K562 (cell line): ENCODE measurements at regions not wholly inside any gene's neighbourhood (a gene's known extent, or its start where the extent isn't known, plus 50 kb on each side); places are given as distances from the start of the nearest gene placed in this dataset.

Source experiments
- ATAC-seq: fragments of 200-7000 bp; cut with Tn5 transposase; 3 replicates; pipeline ENCODE4 v1.9.1; 2020; ENCODE audit warnings: moderate library complexity
- BruUV-seq: library from RNA; stranded (reverse); fragments of 400-500 nt; replicated peaks from 2 replicates; lab custom pipeline; 2021; lab: Mats Ljungman, UMichigan
- CTCF ChIA-PET: fragments of 300-600 bp; formaldehyde crosslinking; extraction: SDS; loops from one replicate; lab custom pipeline; 2021; ENCODE audit warnings: low intra/inter-chr PET ratio; lab: Yijun Ruan, JAX
- POLR2A ChIA-PET: fragments of 300-600, 350-650 bp; sonication (Branson Sonifier 250); formaldehyde crosslinking; extraction: SDS; loops from one replicate; lab custom pipeline; 2021; ENCODE audit warnings: antibody characterized with exemption, inconsistent platforms; lab: Yijun Ruan, JAX
- DNase-seq, 4 experiments: peaks; one replicate each; pipeline versions ENCODE4 v3.0.0 to v3.0.0-alpha.2; 2011 to 2018; ENCODE audit warnings: low spot score in 3 of 4, mixed read lengths in 3 of 4; ENCODE audit errors: extremely low read depth in 1 of 4
- FAIRE-seq: peaks from 2 replicates; lab custom pipeline; 2011; peaks lifted over from hg19 to GRCh38; lab: Jason Lieb, UNC
- H2AFZ ChIP-seq: 2 replicates; pipeline ENCODE4 v1.6.0; 2011; ENCODE audit warnings: low read depth, low read length, control low read depth, inconsistent platforms
- H3K27ac ChIP-seq: fragments of 200-600 bp; 3 replicates; pipeline ENCODE4 v1.8.0; 2011; ENCODE audit warnings: low read depth, mild to moderate bottlenecking, control low read depth, inconsistent platforms, low read length, moderate library complexity, mixed read lengths; ENCODE audit errors: extremely low read depth
- H3K27me3 ChIP-seq, 2 experiments: fragments of 300-600 bp in 1 of 2; 2 replicates in 1 of 2; 3 replicates in 1 of 2; pipeline versions ENCODE4 v1.6.0 to v1.8.0; 2011; ENCODE audit warnings: inconsistent platforms in 2 of 2, low read length in 2 of 2, mild to moderate bottlenecking in 1 of 2, mixed read lengths in 1 of 2, moderate library complexity in 1 of 2; ENCODE audit not compliant: control insufficient read depth in 2 of 2, insufficient read depth in 2 of 2
- H3K36me3 ChIP-seq: fragments of 300-600 bp; 3 replicates; pipeline ENCODE4 v1.8.0; 2011; ENCODE audit warnings: mild to moderate bottlenecking, low read length, inconsistent platforms; ENCODE audit not compliant: control insufficient read depth, insufficient read depth
- H3K4me1 ChIP-seq, 2 experiments: fragments of 200-600 bp in 1 of 2; replicated peaks in 1 of 2; 2 replicates in 1 of 2; 3 replicates in 1 of 2; pipeline versions ENCODE4 v1.5.1 to v1.8.0; 2011; ENCODE audit warnings: inconsistent platforms in 2 of 2, low read length in 2 of 2, mild to moderate bottlenecking in 1 of 2, mixed read lengths in 1 of 2, moderate library complexity in 1 of 2; ENCODE audit not compliant: control insufficient read depth in 2 of 2, insufficient read depth in 2 of 2
- H3K4me2 ChIP-seq: 2 replicates; pipeline ENCODE4 v1.6.1; 2011; ENCODE audit warnings: low read length, control low read depth, inconsistent platforms, mixed read lengths; ENCODE audit not compliant: insufficient read depth
- H3K4me3 ChIP-seq: fragments of 200-600 bp; sonication (generic), shearing (Covaris generic); 2 replicates; pipeline ENCODE4 v1.5.1; 2016; ENCODE audit warnings: control low read depth, inconsistent platforms
- H3K79me2 ChIP-seq: fragments of 200-600 bp; 3 replicates; pipeline ENCODE4 v1.8.0; 2011; ENCODE audit warnings: low read length, inconsistent platforms; ENCODE audit not compliant: control insufficient read depth, insufficient read depth
- H3K9ac ChIP-seq, 2 experiments: 2 replicates each; pipeline versions ENCODE4 v1.6.0 to v1.6.1; 2011; ENCODE audit warnings: low read depth in 2 of 2, low read length in 2 of 2, control low read depth in 1 of 2, inconsistent platforms in 1 of 2, mild to moderate bottlenecking in 1 of 2, mixed read lengths in 1 of 2; ENCODE audit not compliant: insufficient read depth in 1 of 2
- H3K9me1 ChIP-seq: one replicate; pipeline ENCODE4 v1.6.0; 2011; ENCODE audit warnings: inconsistent platforms, mild to moderate bottlenecking, low read length, moderate library complexity; ENCODE audit not compliant: control insufficient read depth, insufficient read depth
- H3K9me3 ChIP-seq: replicated peaks from 2 replicates; pipeline ENCODE4 v1.5.1; 2011; ENCODE audit warnings: low read depth, low read length, inconsistent platforms; ENCODE audit not compliant: control insufficient read depth, insufficient read depth
- H4K20me1 ChIP-seq: replicated peaks from 2 replicates; pipeline ENCODE4 v1.6.1; 2011; ENCODE audit warnings: low read length, inconsistent platforms, mixed read lengths; ENCODE audit not compliant: control insufficient read depth, insufficient read depth
- ARID1B ChIP-seq: fragments of 450-650 bp; IDR thresholded peaks from 2 replicates; pipeline ENCODE4 v1.6.1; 2016; ENCODE audit warnings: antibody characterized with exemption, mild to moderate bottlenecking, inconsistent platforms
- CBFA2T2 ChIP-seq: fragments of 450-650 bp; conservative IDR thresholded peaks from 2 replicates; pipeline ENCODE4 v1.6.1; 2017; ENCODE audit warnings: mild to moderate bottlenecking
- CBFA2T3 ChIP-seq: fragments of 450-650 bp; IDR thresholded peaks from 2 replicates; pipeline ENCODE4 v1.6.1; 2017
- ILK ChIP-seq: fragments of 450-650 bp; IDR thresholded peaks from 2 replicates; pipeline ENCODE4 v1.6.1; 2016; ENCODE audit warnings: missing genetic modification characterization, low read depth, mild to moderate bottlenecking, missing compliant biosample characterization, moderate library complexity, borderline replicate concordance
- MEIS2 ChIP-seq: fragments of 450-650 bp; IDR thresholded peaks from 2 replicates; pipeline ENCODE4 v1.6.1; 2014; ENCODE audit warnings: mild to moderate bottlenecking; ENCODE audit not compliant: partially characterized antibody
- MTA2 ChIP-seq: fragments of 450-650 bp; IDR thresholded peaks from 2 replicates; pipeline ENCODE4 v1.6.1; 2016; ENCODE audit warnings: low read depth
- RFX7 ChIP-seq: fragments of 250-450 bp; sonication (Bioruptor Pico); IDR thresholded peaks from 2 replicates; pipeline ENCODE4 v1.5.1; 2021; ENCODE audit warnings: mild to moderate bottlenecking
- TAL1 ChIP-seq: fragments of 450-650 bp; IDR thresholded peaks from 2 replicates; pipeline ENCODE4 v1.6.1; 2016; ENCODE audit warnings: mild to moderate bottlenecking
- TCF3 ChIP-seq: sonication (generic); formaldehyde crosslinking; IDR thresholded peaks from 2 replicates; pipeline ENCODE4 v1.4.0; 2020; ENCODE audit warnings: mild to moderate bottlenecking, missing genetic modification reagents
- TEAD4 ChIP-seq, 2 experiments: sonication (generic) in 1 of 2; formaldehyde crosslinking in 1 of 2; IDR thresholded peaks; 2 replicates each; pipeline versions ENCODE4 v1.6.1 to v1.8.0; 2012 to 2022; ENCODE audit warnings: borderline replicate concordance in 1 of 2, inconsistent platforms in 1 of 2, low read length in 1 of 2, mild to moderate bottlenecking in 1 of 2, missing genetic modification reagents in 1 of 2
- ZNF408 ChIP-seq: fragments of 250-450 bp; sonication (Bioruptor Pico); IDR thresholded peaks from 2 replicates; pipeline ENCODE4 v1.4.0; 2020; ENCODE audit warnings: low read depth, mild to moderate bottlenecking, moderate library complexity
- WGBS: fragments of 100-300 bp; shearing (Covaris generic); methylation state at CpG from one replicate; pipeline ENCODE4 v1.1.6; 2016; ENCODE audit warnings: low coverage, mixed read lengths; ENCODE audit not compliant: insufficient coverage; ENCODE audit errors: missing lambda C conversion rate; 5-methylcytosine and 5-hydroxymethylcytosine counted together
- in situ Hi-C: fragments of 300-500 bp; cut with MboI; formaldehyde crosslinking; loops from 4 replicates; pipeline ENCODE4 v1.15.0; 2018; ENCODE audit warnings: inconsistent platforms, mixed read lengths
- intact Hi-C: fragments of 100-400 bp; cut with micrococcal nuclease; formaldehyde crosslinking; loops from 2 replicates; pipeline ENCODE4 v1.14.2; 2022

DNA sequence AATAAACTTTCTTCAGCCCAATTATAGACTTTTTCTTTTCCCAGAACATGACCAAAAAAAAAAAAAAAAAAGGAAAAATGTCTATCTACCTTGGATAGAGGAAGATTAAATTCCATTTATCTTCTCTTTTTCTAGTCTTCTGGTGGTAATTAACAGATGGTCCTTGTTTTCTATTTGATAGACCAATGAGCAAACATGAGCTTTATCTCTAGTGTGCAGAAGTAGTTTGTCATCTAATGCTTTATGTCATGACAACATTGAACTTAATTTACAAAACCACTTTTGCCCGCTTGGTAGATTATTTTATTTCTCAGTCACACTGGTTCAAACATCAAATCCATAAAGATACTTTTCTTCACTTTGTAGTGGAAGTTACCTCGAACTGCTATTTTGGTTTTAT lies 69.5 kb upstream of the ELL2 start:
- H2AFZ ChIP-seq = no peak overlapping the region
- ATAC-seq (no peak), FAIRE-seq (no peak), DNase-seq (no peak)
- intact Hi-C loops = no loop called here
- no peaks in the 10 kb centered on the region for H3K9me1 ChIP-seq
- H3K4me3 ChIP-seq = no peak overlapping the region
- H3K4me2 ChIP-seq = no peak overlapping the region
- WGBS = 19% methylated on average over 2 of the region's 2 CpGs
- no peaks in the 10 kb centered on the region for H3K27me3 ChIP-seq
- H3K4me1 ChIP-seq = no peaks in the 10 kb centered on the region
- TF ChIP-seq ZNF408 (CRISPR knock-in tag) (no peak), TEAD4 (IDR thresholded peaks at IDR 0.05; ENCODE audit: low read length) (peak; percentile 68), TEAD4 (CRISPR knock-in tag; IDR thresholded peaks at IDR 0.05; ENCODE audit: borderline replicate concordance) (no peak), RFX7 (no peak), TCF3 (CRISPR knock-in tag) (peak; percentile 11; the same call in 1 of the 2 replicates), ILK (tag) (no peak), CBFA2T3 (peak; percentile 65), ARID1B (peak; percentile 39; the same call in 1 of the 2 replicates), CBFA2T2 (peak; percentile 51), MEIS2 (peak; percentile 67), TAL1 (peak; percentile 51), MTA2 (no peak)
- no peak overlapping the region for H3K27ac ChIP-seq
- no peaks in the 10 kb centered on the region for H4K20me1 ChIP-seq
- BruUV-seq = no TSS peak
- ChIA-PET CTCF (interaction anchor here (0.6 kb wide), 1 partner anchor 82 kb away, joined by 3 read pairs; no protein-coding TSS in a partner anchor), POLR2A (interaction anchor here (1.1 kb wide), 1 partner anchor 15 kb away, joined by 3 read pairs; no protein-coding TSS in a partner anchor)
- no peaks in the 10 kb centered on the region for H3K36me3 ChIP-seq
- H3K9ac ChIP-seq = no peak overlapping the region
- in situ Hi-C loops = no loop called here
- H3K79me2 ChIP-seq = no peaks in the 10 kb centered on the region
- H3K9me3 ChIP-seq = no peaks in the 10 kb centered on the region
